GM18505 (cell line): ENCODE measurements at regions not wholly inside any gene's neighbourhood (a gene's known extent, or its start where the extent isn't known, plus 50 kb on each side); places are given as distances from the start of the nearest gene placed in this dataset.
"Not testable (repeated sequence)": the region's sequence is repeated elsewhere in the genome, so short reads cannot be mapped to it uniquely, and the experiment has no call there.

Experiments used
- ATAC-seq: cut with Tn5 transposase; IDR thresholded peaks from one replicate; pipeline ENCODE4 v1.9.1; 2021; ENCODE audit not compliant: unreplicated experiment
- POLR2A ChIP-seq: IDR thresholded peaks from 4 replicates; pipeline ENCODE4 v1.6.1; 2011; ENCODE audit warnings: borderline replicate concordance; ENCODE audit not compliant: insufficient read depth, insufficient read length; ENCODE audit errors: extremely low read depth

- no peak for ATAC-seq
- no peak for TF ChIP-seq POLR2A
Measured at GRCh38 chr5:143921525-143922311, 109.8 kb downstream of the HMHB1 start.

- ATAC-seq = no peak
Measured at GRCh38 chr5:143922718-143923117, 110.8 kb downstream of the HMHB1 start.

GRCh38 chr5:143923634-143924266 is 111.8 kb downstream of the HMHB1 start:
- no peak for TF ChIP-seq POLR2A

More at GRCh38 chr5:143922718-143923117, 110.8 kb downstream of the HMHB1 start:
- TF ChIP-seq POLR2A = no peak

GRCh38 chr5:143924311-143924978 is 112.5 kb downstream of the HMHB1 start:
- TF ChIP-seq POLR2A = no peak
- no peak for ATAC-seq

More at GRCh38 chr5:143923634-143924266, 111.8 kb downstream of the HMHB1 start:
- ATAC-seq = peak; percentile 76

- not testable (repeated sequence) for ATAC-seq
Measured at GRCh38 chr5:143924979-143925325, 113.0 kb downstream of the HMHB1 start.

- ATAC-seq = no peak
Measured at GRCh38 chr5:143929486-143929885, 117.5 kb downstream of the HMHB1 start.

GRCh38 chr5:143930561-143930960 is 118.6 kb downstream of the HMHB1 start:
- TF ChIP-seq POLR2A = no peak
- ATAC-seq = no peak

More at GRCh38 chr5:143929486-143929885, 117.5 kb downstream of the HMHB1 start:
- no peak for TF ChIP-seq POLR2A

- no peak for TF ChIP-seq POLR2A
- no peak for ATAC-seq
Measured at GRCh38 chr5:143931476-143931875, 119.5 kb downstream of the HMHB1 start.

GRCh38 chr5:143931986-143932385 is 120.0 kb downstream of the HMHB1 start:
- no peak for ATAC-seq
- no peak for TF ChIP-seq POLR2A

- ATAC-seq = no peak
- TF ChIP-seq POLR2A = no peak
Measured at GRCh38 chr5:143932584-143932983, 120.6 kb downstream of the HMHB1 start.

GRCh38 chr5:143933451-143933850 is 121.5 kb downstream of the HMHB1 start:
- no peak for TF ChIP-seq POLR2A

GRCh38 chr5:143934821-143935220 is 122.9 kb downstream of the HMHB1 start:
- no peak for ATAC-seq
- no peak for TF ChIP-seq POLR2A

More at GRCh38 chr5:143933451-143933850, 121.5 kb downstream of the HMHB1 start:
- no peak for ATAC-seq

GRCh38 chr5:143938230-143938629 is 126.3 kb downstream of the HMHB1 start:
- no peak for ATAC-seq

GRCh38 chr5:143946837-143947236 is 134.9 kb downstream of the HMHB1 start:
- ATAC-seq = no peak
- TF ChIP-seq POLR2A = no peak

More at GRCh38 chr5:143938230-143938629, 126.3 kb downstream of the HMHB1 start:
- no peak for TF ChIP-seq POLR2A
